ENCODE measurements at regions not wholly inside any gene's neighbourhood (a gene's known extent, or its start where the extent isn't known, plus 50 kb on each side); places are given as distances from the start of the nearest gene placed in this dataset.

- peak; percentile 62 to 76 for ATAC-seq
- Mint-ChIP-seq H3K9me3 (no peaks in the 10 kb centered on the region), H3K36me3 (ENCODE audit: insufficient read depth) (no peaks in the 10 kb centered on the region), H3K4me3 (no peak overlapping the region), H3K27me3 (ENCODE audit: low read depth) (peaks cover 21% of the 10 kb centered on the region), H3K4me1 (ENCODE audit: low read depth) (peaks cover 6% of the 10 kb centered on the region)
- peak; percentile 43 for DNase-seq
Measured at GRCh38 chr10:2927958-2928840, 139.1 kb upstream of the PFKP start.

GRCh38 chr10:2926918-2927660 lies 140.3 kb upstream of the PFKP start:
- Mint-ChIP-seq H3K4me1 (ENCODE audit: low read depth) (peaks cover 6% of the 10 kb centered on the region), H3K9me3 (no peaks in the 10 kb centered on the region), H3K27me3 (ENCODE audit: low read depth) (peaks cover 22% of the 10 kb centered on the region), H3K36me3 (ENCODE audit: insufficient read depth) (no peaks in the 10 kb centered on the region), H3K4me3 (no peak overlapping the region)
- ATAC-seq: no peak
- no peak for DNase-seq

GRCh38 chr10:2925631-2926030 lies 141.7 kb upstream of the PFKP start:
- H3K9me3 Mint-ChIP-seq: no peaks in the 10 kb centered on the region
- no peak for DNase-seq
- H3K27me3 Mint-ChIP-seq (ENCODE audit: low read depth): peaks cover 19% of the 10 kb centered on the region
- peaks cover 6% of the 10 kb centered on the region for H3K4me1 Mint-ChIP-seq (ENCODE audit: low read depth)
- no peak overlapping the region for H3K4me3 Mint-ChIP-seq
- ATAC-seq: no peak
- no peaks in the 10 kb centered on the region for H3K36me3 Mint-ChIP-seq (ENCODE audit: insufficient read depth)

- Mint-ChIP-seq H3K4me1 (ENCODE audit: low read depth) (peaks cover 6% of the 10 kb centered on the region), H3K27me3 (ENCODE audit: low read depth) (peaks cover 19% of the 10 kb centered on the region), H3K4me3 (no peak overlapping the region), H3K9me3 (no peaks in the 10 kb centered on the region), H3K36me3 (ENCODE audit: insufficient read depth) (no peaks in the 10 kb centered on the region)
- no peak for ATAC-seq
- no peak for DNase-seq
Measured at GRCh38 chr10:2924431-2924830, 142.9 kb upstream of the PFKP start.

GRCh38 chr10:2921956-2922680 lies 145.2 kb upstream of the PFKP start:
- Mint-ChIP-seq H3K4me3 (no peak overlapping the region), H3K36me3 (ENCODE audit: insufficient read depth) (no peaks in the 10 kb centered on the region), H3K9me3 (no peaks in the 10 kb centered on the region), H3K27me3 (ENCODE audit: low read depth) (peaks cover 20% of the 10 kb centered on the region), H3K4me1 (ENCODE audit: low read depth) (peaks cover 3% of the 10 kb centered on the region)
- no peak for DNase-seq
- no peak for ATAC-seq

GRCh38 chr10:2920637-2921036 lies 146.7 kb upstream of the PFKP start:
- Mint-ChIP-seq H3K4me3 (no peak overlapping the region), H3K4me1 (ENCODE audit: low read depth) (peaks cover 3% of the 10 kb centered on the region), H3K27me3 (ENCODE audit: low read depth) (peaks cover 20% of the 10 kb centered on the region), H3K36me3 (ENCODE audit: insufficient read depth) (no peaks in the 10 kb centered on the region), H3K9me3 (no peaks in the 10 kb centered on the region)
- DNase-seq (no peak), ATAC-seq (no peak)

- no peaks in the 10 kb centered on the region for H3K9me3 Mint-ChIP-seq
- DNase-seq (no peak), ATAC-seq (no peak)
- H3K27me3 Mint-ChIP-seq (ENCODE audit: low read depth): peaks cover 20% of the 10 kb centered on the region
- H3K4me1 Mint-ChIP-seq (ENCODE audit: low read depth): no peaks in the 10 kb centered on the region
- H3K36me3 Mint-ChIP-seq (ENCODE audit: insufficient read depth): no peaks in the 10 kb centered on the region
- no peak overlapping the region for H3K4me3 Mint-ChIP-seq
Measured at GRCh38 chr10:2920168-2920567, 147.2 kb upstream of the PFKP start.

- Mint-ChIP-seq H3K4me1 (ENCODE audit: low read depth) (no peaks in the 10 kb centered on the region), H3K27me3 (ENCODE audit: low read depth) (peaks cover 20% of the 10 kb centered on the region), H3K36me3 (ENCODE audit: insufficient read depth) (no peaks in the 10 kb centered on the region), H3K4me3 (no peak overlapping the region), H3K9me3 (no peaks in the 10 kb centered on the region)
- no peak for DNase-seq
- no peak for ATAC-seq
Measured at GRCh38 chr10:2919016-2919415, 148.3 kb upstream of the PFKP start.

GRCh38 chr10:2918489-2918888 lies 148.9 kb upstream of the PFKP start:
- no peaks in the 10 kb centered on the region for H3K36me3 Mint-ChIP-seq (ENCODE audit: insufficient read depth)
- ATAC-seq: no peak

GRCh38 chr10:2917926-2918325 lies 149.4 kb upstream of the PFKP start:
- no peaks in the 10 kb centered on the region for H3K36me3 Mint-ChIP-seq (ENCODE audit: insufficient read depth)
- no peaks in the 10 kb centered on the region for H3K9me3 Mint-ChIP-seq
- ATAC-seq (no peak), DNase-seq (no peak)
- no peak overlapping the region for H3K4me3 Mint-ChIP-seq
- no peaks in the 10 kb centered on the region for H3K4me1 Mint-ChIP-seq (ENCODE audit: low read depth)
- peaks cover 13% of the 10 kb centered on the region for H3K27me3 Mint-ChIP-seq (ENCODE audit: low read depth)

More at GRCh38 chr10:2918489-2918888, 148.9 kb upstream of the PFKP start:
- H3K4me1 Mint-ChIP-seq (ENCODE audit: low read depth): no peaks in the 10 kb centered on the region
- no peak overlapping the region for H3K4me3 Mint-ChIP-seq
- peaks cover 17% of the 10 kb centered on the region for H3K27me3 Mint-ChIP-seq (ENCODE audit: low read depth)
- H3K9me3 Mint-ChIP-seq: no peaks in the 10 kb centered on the region
- DNase-seq: no peak

GRCh38 chr10:2915412-2915811 lies 151.9 kb upstream of the PFKP start:
- Mint-ChIP-seq H3K27me3 (ENCODE audit: low read depth) (peaks cover 15% of the 10 kb centered on the region), H3K9me3 (no peaks in the 10 kb centered on the region), H3K4me1 (ENCODE audit: low read depth) (no peaks in the 10 kb centered on the region), H3K4me3 (no peak overlapping the region), H3K36me3 (ENCODE audit: insufficient read depth) (no peaks in the 10 kb centered on the region)
- DNase-seq (no peak), ATAC-seq (no peak)

GRCh38 chr10:2914741-2915140 lies 152.6 kb upstream of the PFKP start:
- Mint-ChIP-seq H3K36me3 (ENCODE audit: insufficient read depth) (no peaks in the 10 kb centered on the region), H3K4me1 (ENCODE audit: low read depth) (no peaks in the 10 kb centered on the region), H3K4me3 (no peak overlapping the region), H3K9me3 (no peaks in the 10 kb centered on the region), H3K27me3 (ENCODE audit: low read depth) (peaks cover 15% of the 10 kb centered on the region)
- no peak for DNase-seq
- ATAC-seq: no peak

GRCh38 chr10:2913474-2913873 lies 153.9 kb upstream of the PFKP start:
- Mint-ChIP-seq H3K27me3 (ENCODE audit: low read depth) (peaks cover 15% of the 10 kb centered on the region), H3K4me1 (ENCODE audit: low read depth) (peaks cover 2% of the 10 kb centered on the region)
- ATAC-seq: no peak

GRCh38 chr10:2910656-2911055 lies 156.7 kb upstream of the PFKP start:
- Mint-ChIP-seq H3K4me3 (no peak overlapping the region), H3K36me3 (ENCODE audit: insufficient read depth) (no peaks in the 10 kb centered on the region), H3K27me3 (ENCODE audit: low read depth) (peaks cover 5% of the 10 kb centered on the region), H3K4me1 (ENCODE audit: low read depth) (peaks cover 4% of the 10 kb centered on the region), H3K9me3 (no peaks in the 10 kb centered on the region)
- ATAC-seq (no peak), DNase-seq (no peak)

More at GRCh38 chr10:2913474-2913873, 153.9 kb upstream of the PFKP start:
- DNase-seq: no peak
- Mint-ChIP-seq H3K9me3 (no peaks in the 10 kb centered on the region), H3K36me3 (ENCODE audit: insufficient read depth) (no peaks in the 10 kb centered on the region), H3K4me3 (no peak overlapping the region)

All from activated T-cell treated with anti-CD3 and anti-CD28 coated beads, Interleukin-2, amount 50 U/mL, for 4 hours (primary cell).